Endodermal cell (in vitro differentiated cells): ENCODE measurements at regions not wholly inside any gene's neighbourhood (a gene's known extent, or its start where the extent isn't known, plus 50 kb on each side); places are given as distances from the start of the nearest gene placed in this dataset.

Experiments used
- DNase-seq: peaks from one replicate; pipeline ENCODE4 v3.0.0-alpha.2; 2017
- H3K27ac ChIP-seq: 2 replicates; pipeline ENCODE4 v1.5.1; 2013; ENCODE audit warnings: mild to moderate bottlenecking, low read depth, low read length, moderate library complexity
- H3K27me3 ChIP-seq: 2 replicates; pipeline ENCODE4 v1.6.1; 2013; ENCODE audit warnings: mild to moderate bottlenecking, low read length, moderate library complexity; ENCODE audit not compliant: insufficient read depth, control insufficient read depth, poor library complexity, severe bottlenecking
- H3K36me3 ChIP-seq: 2 replicates; pipeline ENCODE4 v1.7.0; 2013; ENCODE audit warnings: mild to moderate bottlenecking, low read length, moderate library complexity; ENCODE audit not compliant: control insufficient read depth, insufficient read depth
- H3K4me1 ChIP-seq: one replicate; pipeline ENCODE4 v1.7.0; 2013; ENCODE audit warnings: low read length; ENCODE audit not compliant: control insufficient read depth, insufficient read depth
- H3K4me3 ChIP-seq: 2 replicates; pipeline ENCODE4 v1.5.1; 2013; ENCODE audit warnings: mild to moderate bottlenecking, low read length, moderate library complexity
- H3K9ac ChIP-seq: 2 replicates; pipeline ENCODE4 v1.6.1; 2013; ENCODE audit warnings: mild to moderate bottlenecking, low read length, moderate library complexity; ENCODE audit not compliant: poor library complexity, severe bottlenecking; ENCODE audit errors: extremely low read depth
- H3K9me3 ChIP-seq: 2 replicates; pipeline ENCODE4 v1.6.1; 2013; ENCODE audit warnings: mild to moderate bottlenecking, low read length, moderate library complexity; ENCODE audit not compliant: control insufficient read depth
- H3K27ac Mint-ChIP-seq: 2 replicates; pipeline ENCODE4 v1.8.0; 2020; ENCODE audit warnings: mixed read lengths
- H3K27me3 Mint-ChIP-seq: 2 replicates; pipeline ENCODE4 v1.8.0; 2021; ENCODE audit warnings: mild to moderate bottlenecking, mixed read lengths; ENCODE audit not compliant: insufficient read depth
- H3K36me3 Mint-ChIP-seq: 2 replicates; pipeline ENCODE4 v1.8.0; 2020; ENCODE audit warnings: low read depth, mixed read lengths
- H3K4me1 Mint-ChIP-seq: 2 replicates; pipeline ENCODE4 v1.8.0; 2020; ENCODE audit warnings: mixed read lengths
- H3K4me3 Mint-ChIP-seq: 2 replicates; pipeline ENCODE4 v1.8.0; 2020; ENCODE audit warnings: mild to moderate bottlenecking, moderate library complexity, mixed read lengths
- H3K9me3 Mint-ChIP-seq: 2 replicates; pipeline ENCODE4 v1.8.0; 2020; ENCODE audit warnings: mild to moderate bottlenecking, mixed read lengths
- CTCF ChIP-seq: fragments of 200-600 bp; sonication (generic); conservative IDR thresholded peaks from 2 replicates; pipeline ENCODE4 v1.5.0; 2021; ENCODE audit warnings: antibody characterized with exemption, mild to moderate bottlenecking
- WGBS, 2 experiments: methylation state at CpG; one replicate each; pipeline versions ENCODE4 v1.1.5 to v1.1.7; 2013; ENCODE audit warnings: missing lambda C conversion rate in 2 of 2, mixed read lengths in 1 of 2; ENCODE audit not compliant: insufficient coverage in 1 of 2, insufficient read length in 1 of 2; 5-methylcytosine and 5-hydroxymethylcytosine counted together

GRCh38 chr13:50154697-50155096 lies 139.5 kb downstream of the KCNRG start:
- 95 to 100% methylated on average over 1 of the region's 1 CpG for WGBS, 2 experiments
- H3K27ac Mint-ChIP-seq, result no peak overlapping the region
- H3K27me3 ChIP-seq, result no peaks in the 10 kb centered on the region
- no peaks in the 10 kb centered on the region for H3K36me3 Mint-ChIP-seq
- H3K4me1 Mint-ChIP-seq, result peaks cover 9% of the 10 kb centered on the region
- no peak overlapping the region for H3K27ac ChIP-seq
- TF ChIP-seq CTCF, result no peak
- H3K36me3 ChIP-seq, result no peaks in the 10 kb centered on the region
- peaks cover 3% of the 10 kb centered on the region for H3K4me1 ChIP-seq
- no peaks in the 10 kb centered on the region for H3K9me3 ChIP-seq
- no peak overlapping the region for H3K4me3 ChIP-seq
- H3K27me3 Mint-ChIP-seq, result no peaks in the 10 kb centered on the region
- H3K4me3 Mint-ChIP-seq, result no peak overlapping the region
- no peak overlapping the region for H3K9ac ChIP-seq
- no peak for DNase-seq
- H3K9me3 Mint-ChIP-seq, result no peaks in the 10 kb centered on the region

- Mint-ChIP-seq H3K27me3 (no peaks in the 10 kb centered on the region), H3K4me3 (no peak overlapping the region), H3K36me3 (no peaks in the 10 kb centered on the region), H3K27ac (no peak overlapping the region), H3K4me1 (peaks cover 9% of the 10 kb centered on the region), H3K9me3 (no peaks in the 10 kb centered on the region)
- Histone ChIP-seq H3K27ac (no peak overlapping the region), H3K27me3 (no peaks in the 10 kb centered on the region), H3K9me3 (no peaks in the 10 kb centered on the region), H3K4me1 (peaks cover 3% of the 10 kb centered on the region), H3K9ac (no peak overlapping the region), H3K4me3 (no peak overlapping the region), H3K36me3 (no peaks in the 10 kb centered on the region)
- WGBS, 2 experiments, result 100% methylated on average over 1 of the region's 1 CpG
- no peak for TF ChIP-seq CTCF
- no peak for DNase-seq
Measured at GRCh38 chr13:50156140-50156539, 140.9 kb downstream of the KCNRG start.

- no peak for TF ChIP-seq CTCF
- no peak overlapping the region for H3K9ac ChIP-seq
- H3K27ac ChIP-seq, result no peak overlapping the region
- H3K4me3 Mint-ChIP-seq, result no peak overlapping the region
- peaks cover 3% of the 10 kb centered on the region for H3K4me1 ChIP-seq
- WGBS, 2 experiments, result 50 to 68% methylated on average over 2 to 5 of the region's 5 CpGs
- no peak for DNase-seq
- no peaks in the 10 kb centered on the region for H3K27me3 ChIP-seq
- H3K4me1 Mint-ChIP-seq, result peaks cover 9% of the 10 kb centered on the region
- H3K9me3 ChIP-seq, result no peaks in the 10 kb centered on the region
- H3K36me3 ChIP-seq, result no peaks in the 10 kb centered on the region
- H3K27ac Mint-ChIP-seq, result no peak overlapping the region
- no peaks in the 10 kb centered on the region for H3K36me3 Mint-ChIP-seq
- H3K27me3 Mint-ChIP-seq, result no peaks in the 10 kb centered on the region
- H3K4me3 ChIP-seq, result no peak overlapping the region
- H3K9me3 Mint-ChIP-seq, result no peaks in the 10 kb centered on the region
Measured at GRCh38 chr13:50156561-50157127, 141.4 kb downstream of the KCNRG start.
